NCI-H2196 (cell line): ENCODE measurements at regions not wholly inside any gene's neighbourhood (a gene's known extent, or its start where the extent isn't known, plus 50 kb on each side); places are given as distances from the start of the nearest gene placed in this dataset.

ENCODE experiments used
- DNase-seq: peaks from one replicate; lab custom pipeline; 2025; ENCODE audit not compliant: unreplicated experiment; lab: John Stamatoyannopoulos, UW

GRCh38 chr5:133831491-133832224 is 136.8 kb downstream of the C5orf15 start:
- DNase-seq: no peak

GRCh38 chr5:133830911-133831310 is 137.5 kb downstream of the C5orf15 start:
- DNase-seq: no peak

DNA sequence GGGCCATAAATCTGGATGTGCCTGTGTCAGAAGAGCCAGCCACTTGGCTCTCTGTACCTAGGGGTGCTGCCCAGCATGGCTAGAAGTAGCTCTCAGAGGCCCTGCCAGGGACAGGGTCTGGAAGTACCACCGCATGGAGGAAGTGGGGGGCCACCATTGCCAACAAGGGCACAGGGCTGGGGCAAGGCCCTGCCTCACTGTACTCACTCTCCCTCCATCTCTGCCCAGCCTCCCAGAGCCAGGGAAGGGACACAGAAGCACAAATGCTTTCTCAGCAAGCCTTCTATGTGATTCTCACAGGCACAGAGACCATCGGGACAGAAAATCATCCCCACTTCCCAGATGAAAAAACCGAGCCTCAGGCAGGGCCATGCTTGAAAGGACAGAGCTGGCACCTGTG is 138.1 kb downstream of the C5orf15 start:
- no peak for DNase-seq

DNA sequence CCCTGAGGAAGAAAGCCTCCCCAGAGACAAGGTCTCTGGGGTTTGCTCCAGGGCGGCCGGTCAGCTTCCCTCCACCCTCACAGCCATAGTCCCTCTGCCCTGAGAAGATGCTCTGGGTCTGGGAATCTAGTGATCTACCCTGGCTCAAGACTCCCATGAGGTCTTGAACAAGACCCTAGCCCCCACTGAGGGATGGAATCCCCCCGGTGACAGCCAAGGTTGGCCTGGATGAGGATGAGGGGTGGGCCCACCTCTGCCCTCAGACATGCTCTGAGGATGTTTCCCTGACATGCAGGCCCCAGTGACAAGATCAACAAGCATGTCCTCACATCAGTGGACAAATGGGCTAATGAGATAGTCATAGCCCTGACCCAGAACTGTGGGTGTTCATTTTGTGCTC is 138.6 kb downstream of the C5orf15 start:
- DNase-seq: no peak

- no peak for DNase-seq
Measured at GRCh38 chr5:133828722-133829121, 139.7 kb downstream of the C5orf15 start.

DNA sequence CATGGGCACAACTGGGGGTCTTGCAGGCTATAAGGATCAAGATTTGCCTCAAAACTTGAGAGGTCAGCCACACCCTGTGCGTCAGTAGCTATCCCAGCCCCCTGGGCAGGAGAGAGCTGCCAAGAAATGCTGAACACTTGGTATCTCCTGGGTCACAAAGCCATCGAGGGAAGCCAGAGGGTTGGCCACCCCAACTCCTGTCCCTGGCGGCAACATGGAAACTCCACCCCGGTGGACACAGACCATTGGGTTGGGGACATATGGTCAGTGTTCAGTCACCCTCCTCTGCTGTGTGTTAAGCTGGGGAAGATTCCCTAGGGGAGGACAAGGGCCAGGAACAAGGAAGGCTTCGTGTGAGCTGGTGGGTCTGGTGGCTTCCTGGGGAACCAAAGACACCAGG is 140.6 kb downstream of the C5orf15 start:
- DNase-seq: no peak

DNA sequence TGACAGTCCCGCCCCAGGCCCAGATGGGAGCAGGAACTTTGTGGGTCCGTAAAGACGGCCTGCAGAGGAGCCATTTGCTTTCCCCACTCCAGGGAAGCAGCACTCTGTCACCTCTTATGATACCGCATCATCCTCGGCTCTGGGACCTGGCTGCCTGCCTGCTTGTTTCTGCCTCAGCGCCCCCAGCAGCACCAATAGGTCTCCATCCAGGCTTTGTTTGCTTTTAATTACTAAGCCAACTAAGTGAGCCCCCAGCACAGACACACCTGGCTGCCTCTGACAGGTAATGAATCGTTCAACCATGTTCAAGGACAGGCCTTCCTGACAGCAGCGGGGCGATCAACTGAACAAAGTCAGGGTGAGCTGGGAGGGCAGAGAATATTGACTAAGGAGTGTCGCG is 141.4 kb downstream of the C5orf15 start:
- peak; percentile 37 for DNase-seq

GRCh38 chr5:133825631-133826289 is 142.7 kb downstream of the C5orf15 start:
- no peak for DNase-seq

DNA sequence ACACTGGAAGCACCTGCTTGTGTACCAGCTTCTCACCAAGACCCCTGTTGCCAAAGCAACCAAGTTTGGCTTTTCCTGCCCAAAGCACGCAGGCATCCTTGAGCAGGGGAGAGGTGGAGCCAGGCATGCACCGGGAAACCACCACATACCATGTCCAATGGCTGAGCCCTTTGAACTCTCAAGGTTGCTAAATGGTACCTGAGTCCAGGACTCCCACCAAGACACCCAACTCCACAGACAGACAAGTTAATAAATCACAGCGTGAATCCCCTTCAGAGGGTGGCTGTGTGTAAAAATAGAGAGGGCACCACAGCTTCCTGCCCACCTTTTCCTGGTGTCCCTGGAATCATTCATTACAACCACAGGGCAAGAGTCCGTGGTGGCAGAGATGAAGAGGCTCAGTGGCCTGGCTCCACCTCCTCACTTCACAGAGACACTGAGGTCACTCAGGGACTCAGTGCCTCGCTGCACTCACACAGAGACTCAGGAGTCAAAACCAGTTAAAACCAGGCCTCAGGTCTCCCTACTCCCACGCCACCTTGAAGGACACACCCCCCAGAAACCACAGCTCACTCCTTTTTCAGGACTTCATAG is 143.7 kb downstream of the C5orf15 start:
- DNase-seq: no peak

GRCh38 chr5:133821889-133822288 is 146.5 kb downstream of the C5orf15 start:
- DNase-seq: no peak

DNA sequence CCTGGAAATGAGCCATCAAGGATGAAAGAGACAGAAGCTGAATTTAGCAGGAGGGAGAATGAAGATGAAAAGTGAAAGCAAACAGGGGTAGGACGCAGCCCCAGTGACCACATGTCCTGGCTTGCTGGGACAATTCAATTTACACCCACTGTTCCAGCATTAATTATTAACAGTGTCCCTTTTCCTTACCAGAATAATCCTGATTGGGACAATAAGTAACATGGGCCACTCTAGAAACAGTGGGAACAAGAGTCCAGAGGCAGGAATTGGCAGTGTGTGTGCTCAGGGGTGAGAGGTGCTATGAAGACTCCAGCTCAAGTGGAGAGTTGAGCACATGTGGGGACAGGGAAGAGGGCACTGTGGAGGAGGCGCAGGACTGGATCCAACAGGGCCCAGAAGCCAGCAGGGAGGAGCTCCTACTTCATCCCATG is 147.1 kb downstream of the C5orf15 start:
- no peak for DNase-seq

DNA sequence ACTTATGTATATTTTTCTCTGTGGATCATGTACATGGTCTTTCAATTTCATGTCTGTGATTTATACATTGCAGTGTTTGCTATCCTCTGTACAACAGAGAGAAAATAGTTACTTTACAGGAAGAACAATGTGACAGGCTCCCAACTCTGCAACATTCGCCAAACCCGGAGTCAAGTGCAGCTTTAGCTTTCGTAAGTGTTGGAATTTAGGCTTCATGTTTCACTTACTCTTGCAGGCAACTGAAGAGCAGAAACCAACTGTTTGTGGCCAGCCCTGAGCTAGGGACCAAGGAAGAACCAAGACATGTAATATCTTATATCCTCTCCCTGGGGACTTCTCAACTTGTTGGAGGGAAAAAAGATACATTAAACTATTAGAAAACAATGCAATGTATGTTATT is 147.9 kb downstream of the C5orf15 start:
- no peak for DNase-seq

DNA sequence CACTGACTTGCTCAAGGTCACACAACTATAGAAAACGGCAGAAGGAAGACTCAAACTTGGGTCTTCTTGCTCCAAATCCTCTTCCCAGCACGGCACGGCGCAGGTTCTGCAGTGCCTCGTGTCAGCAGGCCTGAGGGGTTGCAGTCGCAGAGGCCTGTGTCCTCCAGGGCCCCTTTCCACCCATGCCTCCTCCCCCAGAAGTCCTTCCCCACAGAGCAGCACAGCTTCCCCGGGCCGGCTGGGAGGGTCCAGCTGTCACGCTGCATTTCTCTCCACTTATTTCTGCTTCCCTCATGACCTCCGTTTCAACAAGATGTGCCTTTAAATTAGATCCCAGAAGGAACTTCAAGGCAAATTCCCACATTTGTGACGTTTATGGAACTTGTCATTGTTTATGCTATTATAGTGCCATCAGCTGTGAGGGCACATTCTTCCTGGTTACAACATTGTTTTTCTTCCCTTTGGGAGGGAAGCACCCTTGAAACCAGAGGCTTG is 148.4 kb downstream of the C5orf15 start:
- DNase-seq: no peak

DNA sequence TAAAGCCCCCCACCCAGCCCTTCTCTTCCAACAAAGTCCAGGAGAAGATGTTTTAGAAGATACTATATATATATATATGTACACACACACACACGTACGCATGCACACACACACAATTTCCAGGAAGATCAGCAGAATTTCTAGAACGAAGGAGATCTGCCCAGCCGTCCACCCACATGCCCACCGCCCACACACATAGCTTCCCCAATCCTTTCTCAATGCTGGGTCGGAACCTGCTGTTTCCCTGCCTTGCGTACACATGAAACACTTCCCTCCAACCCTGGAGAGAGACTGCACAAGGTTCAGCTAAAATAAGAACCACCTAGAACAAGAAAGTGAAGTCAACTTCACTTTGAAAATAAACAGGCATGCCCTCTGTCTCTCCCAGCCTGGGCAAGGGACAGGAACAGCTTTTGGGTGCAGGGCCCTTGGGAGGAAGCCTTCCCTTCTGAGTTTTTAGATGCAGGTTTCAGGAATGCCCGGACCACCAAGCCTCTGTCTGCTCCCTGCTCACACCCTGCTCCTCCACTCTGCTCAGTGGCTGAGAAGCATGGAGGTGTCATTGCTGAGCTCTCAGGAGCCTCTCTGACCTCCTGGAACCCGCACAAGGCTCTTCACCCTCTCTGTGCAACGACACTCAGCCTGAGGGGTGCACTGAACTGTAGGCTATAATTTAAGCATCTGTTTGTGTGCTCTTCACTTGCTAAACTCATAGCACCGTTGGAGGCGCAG is 149.4 kb downstream of the C5orf15 start:
- DNase-seq: no peak

- DNase-seq: peak; percentile 6
Measured at GRCh38 chr5:133818031-133818431, 150.4 kb downstream of the C5orf15 start.

DNA sequence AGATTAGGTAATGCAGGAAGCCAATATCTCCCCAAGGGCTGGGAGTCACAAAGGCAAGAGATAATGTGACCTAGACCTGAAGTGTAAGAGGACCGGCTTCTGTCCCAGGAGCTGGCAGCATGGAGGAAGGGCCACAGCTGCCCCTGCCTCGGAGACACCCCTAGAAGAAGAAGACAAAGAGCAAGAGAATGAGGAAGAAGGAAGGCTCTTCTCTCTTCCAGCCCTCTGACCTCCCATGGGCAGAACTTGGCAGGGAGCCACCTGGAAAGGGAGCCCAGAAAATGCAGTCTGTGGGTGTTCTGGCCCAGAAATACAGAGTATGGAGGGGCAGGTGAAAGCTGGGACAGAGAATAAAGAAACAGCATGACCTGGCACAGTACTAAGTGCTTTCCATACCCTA is 151.0 kb downstream of the C5orf15 start:
- DNase-seq: no peak

DNA sequence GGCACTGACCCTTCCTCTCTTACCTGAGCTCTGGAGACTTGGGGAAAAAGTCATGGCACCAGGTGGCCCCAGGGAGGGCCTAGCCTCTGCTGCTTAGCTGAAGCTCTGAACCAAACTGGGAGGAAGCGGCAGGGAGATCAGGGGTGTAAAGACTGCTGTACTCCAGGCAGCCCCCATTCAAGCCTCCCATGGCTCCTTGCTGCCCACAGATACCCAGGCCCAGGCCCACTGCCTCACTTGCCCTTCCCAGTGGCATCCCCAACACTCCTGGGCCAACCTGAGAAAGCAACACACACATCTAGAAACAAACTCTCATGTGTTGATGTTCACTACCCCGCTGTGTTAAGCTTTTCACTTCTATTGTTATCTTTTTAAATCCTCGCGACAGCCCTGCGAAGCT is 151.6 kb downstream of the C5orf15 start:
- DNase-seq: no peak

GRCh38 chr5:133814152-133814551 is 154.3 kb downstream of the C5orf15 start:
- DNase-seq: no peak

DNA sequence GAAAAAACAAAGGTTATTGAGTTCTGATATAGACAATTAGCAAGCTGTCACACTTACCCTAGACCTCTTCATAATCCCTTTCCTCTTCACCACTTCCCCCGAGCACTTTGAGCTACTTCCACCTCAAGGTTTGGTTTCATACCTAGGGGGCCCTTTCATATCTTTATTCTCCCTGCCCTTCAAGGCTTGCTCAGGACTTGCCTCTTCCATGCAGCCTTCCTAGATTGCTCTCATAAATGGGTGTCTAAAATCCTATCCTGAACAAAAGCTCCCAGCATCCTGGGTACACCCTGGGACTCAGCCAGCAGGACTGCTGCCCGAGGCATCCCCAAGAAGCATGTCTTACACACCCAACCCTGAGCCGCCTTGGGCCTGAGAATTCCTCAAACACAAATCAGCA is 157.3 kb downstream of the C5orf15 start:
- DNase-seq: no peak

GRCh38 chr5:133809801-133810200 is 158.6 kb downstream of the C5orf15 start:
- DNase-seq: no peak

GRCh38 chr5:133807348-133807747 is 161.1 kb downstream of the C5orf15 start:
- DNase-seq: no peak

DNA sequence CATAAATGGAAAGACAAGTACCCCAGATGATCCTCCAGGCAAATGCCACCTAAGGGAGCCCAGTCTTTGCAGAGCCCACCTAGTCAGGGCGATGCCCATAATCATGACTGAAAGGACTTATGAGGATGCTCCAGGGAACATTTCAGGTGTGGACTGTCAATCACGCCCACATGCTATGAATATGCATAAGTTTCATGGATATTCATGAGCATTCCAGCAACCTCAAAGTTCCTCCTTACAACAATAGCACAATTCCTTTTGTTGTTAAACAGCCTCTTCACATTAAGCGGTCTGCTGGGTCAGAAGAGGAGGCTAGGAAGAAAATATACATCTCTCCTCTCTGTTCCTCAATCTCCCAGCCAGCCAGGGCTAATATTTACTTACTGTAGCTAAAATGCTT is 161.6 kb downstream of the C5orf15 start:
- DNase-seq: no peak
